Fibroblast of pulmonary artery (primary cell): ENCODE measurements at regions not wholly inside any gene's neighbourhood (a gene's known extent, or its start where the extent isn't known, plus 50 kb on each side); places are given as distances from the start of the nearest gene placed in this dataset.

ENCODE experiments used
- DNase-seq: peaks from one replicate; pipeline ENCODE4 v3.0.0-alpha.2; 2010; ENCODE audit warnings: low read depth
- H3K4me3 ChIP-seq: replicated peaks from 2 replicates; pipeline ENCODE4 v1.5.1; 2011; ENCODE audit warnings: low read depth, mild to moderate bottlenecking, control low read depth, low read length, moderate library complexity
- TF ChIP-seq, protein P1 (sequence below): IDR thresholded peaks from 2 replicates; pipeline ENCODE4 v1.5.1; 2011; ENCODE audit warnings: mild to moderate bottlenecking, control low read depth, low read length, inconsistent platforms; ENCODE audit errors: missing control alignments

- TF ChIP-seq, protein P1, sequence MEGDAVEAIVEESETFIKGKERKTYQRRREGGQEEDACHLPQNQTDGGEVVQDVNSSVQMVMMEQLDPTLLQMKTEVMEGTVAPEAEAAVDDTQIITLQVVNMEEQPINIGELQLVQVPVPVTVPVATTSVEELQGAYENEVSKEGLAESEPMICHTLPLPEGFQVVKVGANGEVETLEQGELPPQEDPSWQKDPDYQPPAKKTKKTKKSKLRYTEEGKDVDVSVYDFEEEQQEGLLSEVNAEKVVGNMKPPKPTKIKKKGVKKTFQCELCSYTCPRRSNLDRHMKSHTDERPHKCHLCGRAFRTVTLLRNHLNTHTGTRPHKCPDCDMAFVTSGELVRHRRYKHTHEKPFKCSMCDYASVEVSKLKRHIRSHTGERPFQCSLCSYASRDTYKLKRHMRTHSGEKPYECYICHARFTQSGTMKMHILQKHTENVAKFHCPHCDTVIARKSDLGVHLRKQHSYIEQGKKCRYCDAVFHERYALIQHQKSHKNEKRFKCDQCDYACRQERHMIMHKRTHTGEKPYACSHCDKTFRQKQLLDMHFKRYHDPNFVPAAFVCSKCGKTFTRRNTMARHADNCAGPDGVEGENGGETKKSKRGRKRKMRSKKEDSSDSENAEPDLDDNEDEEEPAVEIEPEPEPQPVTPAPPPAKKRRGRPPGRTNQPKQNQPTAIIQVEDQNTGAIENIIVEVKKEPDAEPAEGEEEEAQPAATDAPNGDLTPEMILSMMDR, result no peak
- no peak overlapping the region for H3K4me3 ChIP-seq
- no peak for DNase-seq
Measured at GRCh38 chr4:107391630-107392028, 328.4 kb downstream of the PAPSS1 start.

DNA sequence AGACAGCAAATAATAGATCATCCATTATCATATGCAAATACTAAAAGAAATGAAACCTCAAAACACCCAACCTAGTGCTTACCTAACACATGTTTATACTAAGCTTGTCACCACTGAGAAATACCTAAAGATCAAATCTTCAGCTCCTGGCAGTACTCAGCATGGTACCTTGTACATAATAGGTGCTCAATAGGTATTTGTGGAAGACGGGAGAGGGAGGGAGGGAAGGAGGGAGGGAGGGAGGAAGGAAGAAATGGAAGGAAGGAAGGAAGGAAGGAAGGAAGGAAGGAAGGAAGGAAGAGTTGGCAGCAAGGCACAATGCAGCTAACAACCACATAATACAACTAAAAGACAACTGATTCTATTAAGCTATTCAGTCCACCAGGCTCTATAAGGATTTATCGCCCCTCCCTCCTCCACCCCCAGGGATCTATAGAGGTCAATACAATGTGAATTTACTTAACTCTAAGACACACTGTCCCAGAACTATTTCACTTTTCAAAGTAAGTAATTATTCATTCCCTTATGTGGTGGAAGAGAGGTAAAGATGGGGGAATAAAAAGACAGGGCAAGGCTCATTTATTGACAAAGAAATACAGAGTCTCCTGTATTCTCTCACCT, 328.9 kb downstream of the PAPSS1 start:
- no peak for DNase-seq
- TF ChIP-seq, protein P1, result no peak
- H3K4me3 ChIP-seq, result no peak overlapping the region

DNA sequence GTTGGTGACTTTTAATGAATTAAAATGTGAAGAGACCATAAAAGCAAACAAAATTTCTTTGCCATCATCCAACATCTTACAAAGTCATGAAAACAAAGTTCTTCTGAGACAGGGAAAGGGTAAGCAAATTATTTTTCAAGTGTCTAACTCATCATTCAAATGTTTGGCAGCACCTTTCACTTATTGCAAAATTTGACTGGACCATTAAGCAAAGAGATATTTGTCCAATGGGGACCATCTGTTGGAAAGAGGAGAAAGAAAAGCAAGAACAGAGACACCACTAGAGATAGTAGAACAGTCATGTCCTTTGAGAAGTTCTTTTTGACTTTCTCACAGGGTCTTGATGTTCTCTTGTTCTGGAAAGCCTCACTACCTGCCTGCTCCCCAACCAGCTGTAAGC, 330.1 kb downstream of the PAPSS1 start:
- DNase-seq, result no peak
- TF ChIP-seq, protein P1, result no peak
- H3K4me3 ChIP-seq, result no peak overlapping the region

GRCh38 chr4:107388736-107389274, 331.2 kb downstream of the PAPSS1 start:
- H3K4me3 ChIP-seq, result no peak overlapping the region
- DNase-seq, result no peak
- TF ChIP-seq, protein P1, result no peak

DNA sequence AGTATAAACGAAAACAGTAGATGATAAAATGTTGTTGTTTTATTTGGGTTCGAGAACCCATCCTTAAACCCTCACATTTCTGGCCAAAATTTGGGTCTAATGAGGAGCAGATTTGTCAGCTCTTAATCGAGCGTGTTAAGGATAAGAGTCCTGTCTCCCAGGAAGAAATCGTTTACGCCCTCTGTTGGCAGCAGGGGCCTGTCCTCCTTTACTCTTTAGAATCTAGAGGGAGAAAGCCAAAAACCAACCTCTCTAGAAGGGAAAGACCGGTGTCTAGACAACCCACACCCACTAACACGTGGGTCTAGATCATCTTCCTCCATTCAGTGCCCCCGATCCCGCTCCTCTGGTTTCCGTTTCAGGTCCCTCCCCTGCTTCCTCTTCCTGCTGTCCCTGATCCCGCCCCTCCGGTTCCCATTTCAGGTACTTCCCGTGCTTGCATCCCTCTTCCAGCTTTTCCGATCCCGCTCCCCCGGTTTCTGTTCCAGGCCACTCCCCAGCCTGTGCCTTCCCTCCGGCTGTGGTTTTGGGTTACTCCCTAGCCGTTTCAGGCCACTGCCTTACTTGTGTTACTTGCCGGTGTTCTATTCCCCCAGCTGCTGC, 339.1 kb downstream of the PAPSS1 start:
- H3K4me3 ChIP-seq, result no peak overlapping the region
- TF ChIP-seq, protein P1, result no peak
- no peak for DNase-seq

DNA sequence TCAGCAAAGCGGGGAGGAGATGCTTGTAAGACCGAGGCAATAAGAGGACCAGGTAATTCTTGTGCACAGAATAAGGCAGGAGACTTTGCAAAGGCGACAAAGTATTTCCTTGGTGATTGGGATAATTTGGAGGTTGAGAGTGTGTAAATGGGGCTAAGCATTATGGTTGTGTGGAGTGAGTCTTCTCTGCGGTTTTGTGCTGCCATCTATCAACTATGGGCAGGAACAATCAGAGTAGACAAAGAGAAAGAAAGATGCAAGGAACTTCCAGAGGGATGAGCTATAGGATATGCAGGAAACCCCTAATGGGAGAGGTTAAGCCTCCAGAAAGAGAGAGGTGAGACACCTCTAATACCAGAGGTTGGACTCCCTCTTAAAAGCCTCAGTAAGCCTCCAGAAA, 339.8 kb downstream of the PAPSS1 start:
- no peak overlapping the region for H3K4me3 ChIP-seq
- TF ChIP-seq, protein P1, result no peak
- no peak for DNase-seq
